Hepatic stellate cell (primary cell): ENCODE measurements at regions not wholly inside any gene's neighbourhood (a gene's known extent, or its start where the extent isn't known, plus 50 kb on each side); places are given as distances from the start of the nearest gene placed in this dataset.

Source experiments
- DNase-seq: peaks from one replicate; pipeline ENCODE4 v3.0.0; 2011; ENCODE audit warnings: low spot score

GRCh38 chr6:20313051-20313450 is 88.6 kb upstream of the E2F3 start:
- DNase-seq: no peak

DNA sequence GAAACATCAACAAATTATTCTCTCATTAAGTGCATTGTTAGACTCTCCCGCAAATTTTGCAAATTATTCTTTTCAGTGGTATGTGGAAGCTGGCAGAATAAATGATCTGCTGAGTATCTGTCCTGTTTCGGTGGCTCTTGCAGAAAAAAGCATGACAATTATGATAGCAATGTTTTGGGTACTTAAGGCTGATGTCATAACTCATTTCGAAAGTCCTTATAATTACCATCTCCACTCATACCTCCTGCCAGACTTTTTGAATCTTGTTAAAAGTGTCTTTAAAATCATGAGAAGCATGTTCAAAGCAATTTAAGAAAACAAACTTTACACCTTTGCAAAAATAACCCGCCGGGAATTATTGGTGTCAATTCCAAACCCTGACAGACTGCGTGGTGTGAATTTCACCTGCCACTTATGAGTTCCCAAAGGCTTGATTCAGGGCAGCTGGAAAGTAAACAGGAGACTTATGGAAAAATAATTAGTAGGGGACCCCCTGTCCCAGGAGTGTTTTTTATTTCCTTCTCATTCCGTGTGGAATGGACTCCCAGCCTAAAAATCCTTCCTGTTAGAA is 87.6 kb upstream of the E2F3 start:
- no peak for DNase-seq

DNA sequence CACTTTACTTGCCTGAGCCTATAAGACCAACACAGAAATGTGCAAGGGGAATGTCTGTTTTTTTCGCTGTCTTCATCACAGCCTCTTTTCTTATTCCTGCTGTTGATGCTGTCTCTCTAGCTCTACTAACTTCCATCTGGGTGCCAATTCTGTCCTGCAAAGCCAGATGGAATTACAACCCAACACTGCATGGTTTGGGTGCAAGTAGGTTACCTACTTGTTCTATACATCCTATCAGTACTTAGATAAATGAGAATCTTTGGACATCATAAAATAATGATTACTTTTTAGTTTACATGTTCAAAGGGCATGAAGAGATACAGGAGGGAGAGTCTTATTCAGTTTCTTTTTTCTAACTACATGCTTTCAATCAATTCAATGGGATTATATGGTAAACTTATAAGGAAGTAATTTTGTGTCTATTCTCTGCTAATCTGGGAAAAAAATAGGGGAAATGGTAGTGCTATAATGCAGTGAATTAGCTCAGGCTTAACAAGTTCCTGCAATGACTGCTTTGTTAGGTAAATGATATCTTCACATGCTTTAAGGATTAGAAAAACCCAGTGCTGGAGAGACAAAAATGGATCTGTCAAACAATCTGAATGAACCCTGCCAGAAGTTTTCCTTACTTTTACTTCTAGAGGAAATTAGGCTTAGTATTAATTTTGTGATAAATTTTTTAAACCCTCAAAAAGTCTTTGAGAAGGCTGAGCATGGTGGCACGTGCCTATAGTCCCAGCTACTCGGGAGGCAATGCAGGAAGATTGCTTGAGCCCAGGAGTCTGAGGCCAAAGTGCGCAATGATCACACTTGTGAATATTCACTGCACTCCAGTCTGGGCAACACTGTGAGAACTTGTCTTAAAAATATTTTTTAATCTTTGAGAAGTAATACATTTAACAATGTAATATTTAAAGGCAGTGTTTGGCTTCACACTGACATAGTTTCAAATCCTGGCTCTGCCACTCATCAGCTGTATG is 86.5 kb upstream of the E2F3 start:
- DNase-seq: no peak

GRCh38 chr6:20317430-20317829 is 84.2 kb upstream of the E2F3 start:
- no peak for DNase-seq

GRCh38 chr6:20318851-20319387 is 82.8 kb upstream of the E2F3 start:
- no peak for DNase-seq

DNA sequence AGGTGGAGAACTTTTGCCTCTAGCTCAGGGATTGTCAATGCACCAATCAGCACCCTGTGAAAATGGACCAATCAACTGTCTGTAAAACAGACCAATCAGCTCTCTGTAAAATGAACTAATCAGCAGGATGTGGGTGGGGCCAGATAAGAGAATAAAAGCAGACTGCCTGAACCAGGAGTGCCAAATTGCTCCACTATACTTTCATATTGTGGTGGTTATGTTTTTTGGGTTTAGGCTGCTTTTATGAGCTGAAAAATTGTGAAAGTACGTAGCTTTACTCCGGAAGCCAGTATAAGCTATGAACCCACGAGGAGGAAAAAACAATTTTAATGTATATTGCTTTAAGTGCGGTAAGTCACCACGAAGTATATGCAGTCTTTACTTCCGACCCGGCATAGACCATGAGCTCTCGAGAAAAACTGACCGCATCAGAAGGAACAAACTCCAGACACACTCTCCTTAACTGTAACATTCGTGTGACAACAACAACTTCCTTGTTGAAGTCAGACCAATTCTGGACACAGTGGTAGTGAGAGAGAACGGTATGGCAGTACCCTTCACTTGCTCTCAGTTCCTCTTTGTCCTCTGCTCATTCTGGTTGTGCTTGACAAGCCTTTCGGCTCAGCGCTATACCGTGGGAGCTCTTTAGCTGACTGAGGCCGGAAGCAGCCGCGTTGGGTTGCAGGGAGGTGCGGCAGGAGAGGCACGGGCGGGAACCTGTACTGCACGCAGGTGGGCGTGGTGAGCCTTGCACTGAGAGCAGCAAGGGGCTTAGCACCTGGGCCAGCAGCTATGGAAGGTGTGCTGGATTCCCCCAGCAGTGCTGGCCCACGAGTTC is 81.9 kb upstream of the E2F3 start:
- no peak for DNase-seq

DNA sequence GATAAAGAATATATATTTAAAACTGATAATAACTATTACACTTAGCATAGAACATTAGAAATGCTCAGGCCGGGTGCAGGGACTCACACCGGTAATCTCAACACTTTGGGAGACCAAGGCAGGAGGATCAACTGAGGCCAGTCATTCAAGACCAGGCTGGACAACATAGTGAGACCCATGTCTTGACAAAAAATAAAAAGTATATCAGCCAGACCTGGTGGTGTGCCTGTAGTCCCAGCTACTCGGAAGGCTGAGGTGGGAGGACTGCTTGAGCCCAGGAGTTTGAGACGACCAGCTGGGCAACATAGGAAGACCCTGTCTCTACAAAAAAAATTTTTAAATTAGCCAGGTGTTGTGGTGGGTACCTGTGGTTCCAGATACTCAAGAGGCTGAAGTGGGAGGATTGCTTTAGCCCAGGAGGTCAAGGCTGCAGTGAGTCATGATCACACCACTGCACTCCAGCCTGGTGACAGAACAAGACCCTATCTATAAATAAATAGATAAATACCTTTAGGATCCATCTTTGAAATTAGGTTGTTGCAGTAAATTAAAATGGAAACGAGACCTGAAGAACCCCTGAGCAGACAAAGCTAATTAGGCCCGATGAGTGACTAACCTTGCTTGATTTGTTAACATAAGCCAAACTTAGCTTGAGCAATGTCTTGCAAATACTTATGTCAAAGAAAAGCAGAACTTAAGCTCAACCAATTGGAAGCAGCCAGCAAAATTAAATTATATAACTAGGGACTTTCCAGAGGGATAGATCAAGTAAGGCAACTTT is 75.8 kb upstream of the E2F3 start:
- no peak for DNase-seq

GRCh38 chr6:20326422-20326728 is 75.3 kb upstream of the E2F3 start:
- no peak for DNase-seq

- no peak for DNase-seq
These were observed 74.5 kb upstream of the E2F3 start for GRCh38 chr6:20327141-20327540.

DNA sequence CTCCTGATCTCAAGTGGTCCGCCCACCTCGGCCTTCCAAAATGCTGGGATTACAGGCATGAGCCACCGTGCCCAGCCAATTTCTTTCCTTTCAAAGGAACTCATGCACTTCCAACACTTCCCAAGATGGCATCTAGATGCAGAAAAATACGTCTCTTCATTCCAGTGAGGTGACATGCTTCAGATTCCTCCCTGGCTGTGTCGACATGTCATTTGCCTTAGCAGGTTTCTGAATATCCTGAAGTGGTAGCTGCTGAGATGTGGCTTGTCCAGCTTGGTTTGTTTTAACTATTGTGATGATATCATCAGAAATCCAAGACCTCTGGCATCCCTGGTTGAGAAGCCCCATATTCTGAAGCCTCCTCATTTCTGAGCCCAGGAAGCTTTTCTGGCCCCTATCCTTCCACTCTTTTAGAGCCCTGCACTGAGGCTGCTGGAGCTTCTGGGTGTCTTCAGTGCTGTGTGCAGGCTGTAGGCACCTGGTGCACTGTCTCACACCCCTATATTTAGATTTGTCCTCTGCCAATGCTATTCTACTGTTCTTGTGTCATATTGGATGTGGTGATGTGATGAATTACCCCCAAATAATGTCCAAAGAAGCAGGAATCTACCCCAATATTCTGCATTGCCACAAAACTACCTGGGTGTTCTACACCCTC is 73.3 kb upstream of the E2F3 start:
- DNase-seq: no peak

GRCh38 chr6:20328924-20329300 is 72.8 kb upstream of the E2F3 start:
- no peak for DNase-seq

DNA sequence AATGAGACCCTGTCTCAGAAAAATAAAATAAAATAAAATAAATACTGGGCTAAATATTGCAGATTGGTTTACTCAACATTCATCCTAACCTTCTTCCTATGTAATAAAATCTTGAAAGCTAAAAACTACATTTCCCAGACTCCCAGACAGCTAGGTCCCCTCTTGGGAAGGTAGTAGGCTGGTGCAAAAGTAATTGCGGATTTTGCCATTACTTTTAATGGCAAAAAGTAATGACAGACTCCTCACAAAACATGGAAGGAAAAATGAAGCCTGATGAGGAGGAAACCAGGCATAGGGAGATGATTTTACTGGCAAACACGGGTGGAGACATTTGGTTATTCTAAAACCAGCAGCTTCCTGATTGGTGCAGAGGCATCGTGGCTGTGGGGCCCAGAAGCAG is 70.6 kb upstream of the E2F3 start:
- no peak for DNase-seq

DNA sequence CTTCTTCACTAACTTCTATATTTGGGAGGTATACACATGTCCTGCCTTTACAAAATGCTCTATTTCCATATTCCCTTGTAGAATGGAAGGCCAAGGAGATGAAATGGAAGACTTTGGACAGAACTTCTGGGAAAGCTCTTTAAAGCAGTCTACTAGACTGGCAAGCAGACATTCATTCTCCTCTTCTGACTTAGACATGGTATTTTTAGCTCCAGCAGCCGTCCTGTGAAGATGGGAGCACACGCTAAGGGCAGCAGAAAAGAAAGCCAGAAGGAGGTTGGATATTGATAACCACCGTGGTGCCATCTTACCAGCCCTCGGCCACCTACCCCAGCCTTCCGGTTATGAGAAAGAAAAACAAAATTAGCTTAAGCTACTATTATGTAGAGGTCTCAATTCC is 70.1 kb upstream of the E2F3 start:
- no peak for DNase-seq

- no peak for DNase-seq
These were observed 69.2 kb upstream of the E2F3 start for GRCh38 chr6:20332441-20333006.

DNA sequence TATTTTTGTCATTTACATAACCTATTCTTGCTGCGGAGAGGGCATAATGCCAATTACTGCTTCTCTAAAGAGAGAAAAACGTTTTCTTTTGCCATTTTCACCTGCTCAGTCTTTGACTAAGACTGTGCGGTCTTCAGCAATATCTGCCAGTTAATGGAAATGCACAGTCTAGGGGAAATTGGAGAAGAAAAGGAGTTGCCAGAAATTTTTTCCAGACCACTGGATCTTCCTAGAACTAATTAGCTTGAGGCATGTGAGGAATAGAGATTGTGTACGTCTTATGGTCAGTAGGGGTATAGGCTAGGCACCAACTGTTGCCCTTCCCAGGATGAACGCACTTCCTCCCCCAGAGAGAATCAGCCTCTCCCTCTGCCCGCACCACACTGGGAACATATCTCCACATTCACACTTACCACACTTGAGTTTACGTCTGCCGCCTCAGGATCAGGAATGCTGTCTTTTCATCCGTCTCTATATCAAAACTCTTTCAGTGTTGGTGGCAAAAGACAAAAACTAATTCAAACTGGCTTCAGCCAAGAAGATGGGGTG is 67.9 kb upstream of the E2F3 start:
- DNase-seq: no peak

DNA sequence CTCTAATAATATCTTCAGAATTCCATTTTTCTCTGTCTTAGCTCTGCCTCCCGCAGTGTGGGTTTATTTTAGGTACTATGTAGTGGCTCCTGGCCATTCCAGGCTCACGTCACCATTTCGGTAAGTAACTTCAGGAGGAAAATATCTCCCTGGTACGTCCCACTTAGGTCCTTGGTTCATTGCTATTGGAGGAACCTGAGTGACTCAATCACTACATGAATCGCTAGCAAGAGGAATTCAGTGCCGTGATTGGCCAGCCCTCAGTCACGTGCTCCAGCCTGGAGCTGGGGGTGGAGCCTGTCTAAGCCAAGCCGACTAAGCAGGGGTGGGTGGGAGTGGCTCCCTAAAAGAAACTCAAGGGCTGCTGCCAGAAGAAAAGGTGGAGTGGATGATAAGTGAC is 67.3 kb upstream of the E2F3 start:
- DNase-seq: no peak

GRCh38 chr6:20334962-20335361 is 66.7 kb upstream of the E2F3 start:
- no peak for DNase-seq

DNA sequence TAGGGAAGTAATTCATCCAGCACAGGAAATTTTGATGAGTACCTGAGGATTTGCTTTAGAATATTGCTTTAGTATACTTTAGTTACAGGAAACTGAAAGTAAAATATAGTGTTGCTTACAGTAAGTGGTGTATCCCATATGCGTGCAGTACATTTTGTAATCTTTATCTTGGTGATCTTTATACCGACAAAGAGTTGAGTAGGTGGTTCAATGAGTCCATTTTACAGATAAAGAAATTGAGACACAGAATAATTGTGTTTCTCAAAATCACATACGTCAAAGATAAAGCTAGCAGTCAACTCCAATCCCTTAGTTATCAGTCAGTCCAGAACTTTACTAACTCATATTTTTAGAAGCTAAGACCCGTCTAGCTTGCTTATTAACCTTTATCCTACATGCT is 65.8 kb upstream of the E2F3 start:
- no peak for DNase-seq

DNA sequence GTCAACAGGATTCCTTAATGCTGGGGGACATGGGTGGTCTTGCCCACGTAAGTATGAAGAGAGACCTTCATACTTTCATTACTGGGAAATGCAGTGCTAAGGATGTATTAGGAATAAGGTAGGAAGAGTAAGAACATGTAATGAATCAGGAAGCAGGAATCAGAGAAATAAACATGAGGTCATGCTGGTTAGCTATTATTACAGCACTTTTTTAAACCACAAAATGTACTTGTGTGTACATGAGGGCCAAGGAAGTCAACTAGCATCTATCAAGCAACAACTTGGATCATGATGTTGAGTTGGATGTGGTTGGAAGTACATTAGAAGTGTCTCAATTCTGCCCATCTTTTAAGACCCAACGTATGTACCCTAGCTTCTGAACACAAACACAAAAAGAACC is 63.5 kb upstream of the E2F3 start:
- no peak for DNase-seq

GRCh38 chr6:20340068-20340848 is 61.4 kb upstream of the E2F3 start:
- no peak for DNase-seq
